GM12878 (cell line): ENCODE measurements at regions not wholly inside any gene's neighbourhood (a gene's known extent, or its start where the extent isn't known, plus 50 kb on each side); places are given as distances from the start of the nearest gene placed in this dataset.

ENCODE experiments used
- ATAC-seq: fragments of 200-7000 bp; cut with Tn5 transposase; 3 replicates; pipeline ENCODE4 v1.9.1; 2020; ENCODE audit warnings: mild to moderate bottlenecking, moderate library complexity
- BruUV-seq: library from RNA; stranded (reverse); fragments of 400-500 nt; replicated peaks from 2 replicates; lab custom pipeline; 2021; lab: Mats Ljungman, UMichigan
- CTCF ChIA-PET: fragments of 300-600 bp; sonication (Branson Sonifier 250); formaldehyde crosslinking; extraction: SDS; loops from one replicate; lab custom pipeline; 2021; ENCODE audit warnings: inconsistent platforms; lab: Yijun Ruan, JAX
- POLR2A ChIA-PET: fragments of 350-600 bp; formaldehyde crosslinking; extraction: SDS; loops from one replicate; lab custom pipeline; 2021; ENCODE audit warnings: inconsistent platforms; lab: Charles Lee
- RAD21 ChIA-PET: fragments of 300-600 bp; sonication (Branson Sonifier 250); formaldehyde crosslinking; loops from one replicate; lab custom pipeline; 2023; ENCODE audit warnings: antibody characterized with exemption; ENCODE audit not compliant: unreplicated experiment; lab: Charles Lee
- SMC1A ChIA-PET: fragments of 300-600 bp; sonication (Branson Sonifier 250); formaldehyde crosslinking; loops from one replicate; lab custom pipeline; 2023; ENCODE audit not compliant: unreplicated experiment, uncharacterized antibody; lab: Charles Lee
- DNase-seq: peaks from one replicate; pipeline ENCODE4 v3.0.0-alpha.2; 2011; ENCODE audit warnings: low read depth, low spot score
- FAIRE-seq: peaks from 3 replicates; lab custom pipeline; 2011; peaks lifted over from hg19 to GRCh38; lab: Jason Lieb, UNC
- H2AFZ ChIP-seq: 2 replicates; pipeline ENCODE4 v1.6.0; 2011; ENCODE audit warnings: low read depth, low read length, control low read depth; ENCODE audit not compliant: control insufficient read depth
- H3K27ac ChIP-seq: 2 replicates; pipeline ENCODE4 v1.5.1; 2011; ENCODE audit warnings: control low read depth; ENCODE audit not compliant: control insufficient read depth, insufficient read depth
- H3K27me3 ChIP-seq, 2 experiments: replicated peaks in 1 of 2; 2 replicates each; pipeline versions ENCODE4 v1.6.0 to v1.6.1; 2011; ENCODE audit warnings: low read length in 1 of 2; ENCODE audit not compliant: control insufficient read depth in 2 of 2, insufficient read depth in 2 of 2
- H3K36me3 ChIP-seq, 2 experiments: 2 replicates each; pipeline ENCODE4 v1.5.1; 2011; ENCODE audit warnings: low read length in 1 of 2; ENCODE audit not compliant: control insufficient read depth in 2 of 2, insufficient read depth in 2 of 2
- H3K4me1 ChIP-seq: 2 replicates; pipeline ENCODE4 v1.6.1; 2011; ENCODE audit warnings: mild to moderate bottlenecking, low read length, moderate library complexity, mixed read lengths; ENCODE audit not compliant: control insufficient read depth, insufficient read depth
- H3K4me2 ChIP-seq: 2 replicates; pipeline ENCODE4 v1.6.0; 2011; ENCODE audit warnings: control low read depth; ENCODE audit not compliant: control insufficient read depth, insufficient read depth
- H3K4me3 ChIP-seq: fragments of 200-600 bp; sonication (generic); 2 replicates; pipeline ENCODE4 v1.5.1; 2016
- H3K79me2 ChIP-seq: 2 replicates; pipeline ENCODE4 v1.6.0; 2011; ENCODE audit warnings: low read length; ENCODE audit not compliant: control insufficient read depth, insufficient read depth
- H3K9ac ChIP-seq: 2 replicates; pipeline ENCODE4 v1.8.0; 2011; ENCODE audit warnings: low read length, control low read depth, mixed read lengths; ENCODE audit not compliant: control insufficient read depth, insufficient read depth
- H3K9me3 ChIP-seq: replicated peaks from 3 replicates; pipeline ENCODE4 v1.5.1; 2011; ENCODE audit warnings: mild to moderate bottlenecking, low read length; ENCODE audit not compliant: control insufficient read depth, insufficient read depth
- H4K20me1 ChIP-seq: 2 replicates; pipeline ENCODE4 v1.6.0; 2011; ENCODE audit not compliant: control insufficient read depth, insufficient read depth
- ATF7 ChIP-seq: fragments of 450-650 bp; IDR thresholded peaks from 2 replicates; pipeline ENCODE4 v1.6.1; 2016; ENCODE audit warnings: low read depth, mild to moderate bottlenecking
- BMI1 ChIP-seq: fragments of 450-650 bp; IDR thresholded peaks from 2 replicates; pipeline ENCODE4 v1.6.1; 2016; ENCODE audit warnings: mild to moderate bottlenecking, moderate library complexity, borderline replicate concordance
- CBFB ChIP-seq: IDR thresholded peaks from 2 replicates; pipeline ENCODE4 v1.6.1; 2016; ENCODE audit warnings: antibody characterized with exemption, low read depth
- EP300 ChIP-seq, 2 experiments: fragments of 150-350 bp in 1 of 2; IDR thresholded peaks; 2 replicates each; pipeline ENCODE4 v1.6.1; 2011 to 2012; ENCODE audit warnings: low read depth in 2 of 2, low read length in 2 of 2, borderline replicate concordance in 1 of 2, improper control_type of control experiment in 1 of 2, inconsistent platforms in 1 of 2; ENCODE audit not compliant: control insufficient read depth in 1 of 2
- HCFC1 ChIP-seq: fragments of 150-350 bp; IDR thresholded peaks from 2 replicates; pipeline ENCODE4 v1.6.1; 2014; ENCODE audit warnings: low read length
- HDAC2 ChIP-seq: fragments of 200-600 bp; sonication (generic); IDR thresholded peaks from 2 replicates; pipeline ENCODE4 v1.6.1; 2017
- MEF2A ChIP-seq: IDR thresholded peaks from 2 replicates; pipeline ENCODE4 v1.6.1; 2011; ENCODE audit warnings: low read depth, mild to moderate bottlenecking, low read length, moderate library complexity; ENCODE audit not compliant: insufficient read depth
- POU2F2 ChIP-seq: IDR thresholded peaks from 3 replicates; pipeline ENCODE4 v1.6.1; 2011; ENCODE audit warnings: low read depth, mild to moderate bottlenecking, low read length, borderline replicate concordance
- RAD21 ChIP-seq: IDR thresholded peaks from 2 replicates; pipeline ENCODE4 v1.6.1; 2011; ENCODE audit warnings: mild to moderate bottlenecking, low read depth, low read length, moderate library complexity; ENCODE audit not compliant: insufficient read depth
- RB1 ChIP-seq: fragments of 450-650 bp; formaldehyde crosslinking; IDR thresholded peaks from 2 replicates; pipeline ENCODE4 v1.6.1; 2017; ENCODE audit warnings: mild to moderate bottlenecking, borderline replicate concordance
- RFX5 ChIP-seq: IDR thresholded peaks from 2 replicates; pipeline ENCODE4 v1.6.1; 2011; ENCODE audit warnings: low read depth, low read length, improper control_type of control experiment
- SMC3 ChIP-seq: IDR thresholded peaks from 2 replicates; pipeline ENCODE4 v1.6.1; 2011; ENCODE audit warnings: low read length, improper control_type of control experiment, borderline replicate concordance
- ZNF622 ChIP-seq: fragments of 450-650 bp; IDR thresholded peaks from 2 replicates; pipeline ENCODE4 v1.6.1; 2017; ENCODE audit warnings: mild to moderate bottlenecking, inconsistent platforms
- WGBS: methylation state at CpG from one replicate; pipeline ENCODE4 v1.1.6; 2016; ENCODE audit warnings: low lambda C conversion rate; ENCODE audit not compliant: insufficient replicate concordance, insufficient coverage; ENCODE audit errors: missing lambda C conversion rate; 5-methylcytosine and 5-hydroxymethylcytosine counted together
- in situ Hi-C: fragments of 300-500 bp; cut with MboI; formaldehyde crosslinking; loops from 9 replicates; pipeline ENCODE4 v1.14.3; 2018; ENCODE audit warnings: mixed read lengths
- intact Hi-C: fragments of 100-400 bp; cut with micrococcal nuclease; formaldehyde crosslinking; loops from one replicate; pipeline ENCODE4 v1.14.2; 2022; ENCODE audit not compliant: unreplicated experiment
- TF ChIP-seq, protein P1 (sequence below): fragments of 450-650 bp; IDR thresholded peaks from 2 replicates; pipeline ENCODE4 v1.6.1; 2018; ENCODE audit warnings: mild to moderate bottlenecking, low read depth, moderate library complexity; ENCODE audit not compliant: partially characterized antibody
- TF ChIP-seq, protein P2 (sequence below): fragments of 450-650 bp; formaldehyde crosslinking; IDR thresholded peaks from 2 replicates; pipeline ENCODE4 v1.5.0; 2022; ENCODE audit warnings: mild to moderate bottlenecking, missing genetic modification characterization

DNA sequence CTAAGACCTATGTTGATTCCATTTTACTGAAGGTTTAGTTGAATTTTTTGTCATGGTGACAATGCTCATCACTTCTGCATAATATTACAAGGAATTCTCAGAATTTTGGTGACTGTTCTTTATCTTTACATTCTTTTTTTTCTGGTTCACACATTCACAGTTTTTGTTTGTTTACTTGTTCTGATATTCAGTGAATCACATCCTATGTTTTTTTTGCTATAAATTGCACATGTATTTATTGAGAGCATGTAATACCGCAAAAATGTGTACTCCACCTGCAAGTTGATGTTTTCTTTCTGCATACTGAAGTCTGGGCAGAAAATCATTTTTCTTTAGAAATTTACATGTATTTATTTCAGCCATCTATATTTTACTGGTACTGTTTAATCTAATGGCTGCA, 261.9 kb upstream of the CDH10 start (continued):
- TF ChIP-seq, protein P1, sequence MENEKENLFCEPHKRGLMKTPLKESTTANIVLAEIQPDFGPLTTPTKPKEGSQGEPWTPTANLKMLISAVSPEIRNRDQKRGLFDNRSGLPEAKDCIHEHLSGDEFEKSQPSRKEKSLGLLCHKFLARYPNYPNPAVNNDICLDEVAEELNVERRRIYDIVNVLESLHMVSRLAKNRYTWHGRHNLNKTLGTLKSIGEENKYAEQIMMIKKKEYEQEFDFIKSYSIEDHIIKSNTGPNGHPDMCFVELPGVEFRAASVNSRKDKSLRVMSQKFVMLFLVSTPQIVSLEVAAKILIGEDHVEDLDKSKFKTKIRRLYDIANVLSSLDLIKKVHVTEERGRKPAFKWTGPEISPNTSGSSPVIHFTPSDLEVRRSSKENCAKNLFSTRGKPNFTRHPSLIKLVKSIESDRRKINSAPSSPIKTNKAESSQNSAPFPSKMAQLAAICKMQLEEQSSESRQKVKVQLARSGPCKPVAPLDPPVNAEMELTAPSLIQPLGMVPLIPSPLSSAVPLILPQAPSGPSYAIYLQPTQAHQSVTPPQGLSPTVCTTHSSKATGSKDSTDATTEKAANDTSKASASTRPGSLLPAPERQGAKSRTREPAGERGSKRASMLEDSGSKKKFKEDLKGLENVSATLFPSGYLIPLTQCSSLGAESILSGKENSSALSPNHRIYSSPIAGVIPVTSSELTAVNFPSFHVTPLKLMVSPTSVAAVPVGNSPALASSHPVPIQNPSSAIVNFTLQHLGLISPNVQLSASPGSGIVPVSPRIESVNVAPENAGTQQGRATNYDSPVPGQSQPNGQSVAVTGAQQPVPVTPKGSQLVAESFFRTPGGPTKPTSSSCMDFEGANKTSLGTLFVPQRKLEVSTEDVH: no peak
- TF ChIP-seq SMC3: no peak
- TF ChIP-seq, protein P2, sequence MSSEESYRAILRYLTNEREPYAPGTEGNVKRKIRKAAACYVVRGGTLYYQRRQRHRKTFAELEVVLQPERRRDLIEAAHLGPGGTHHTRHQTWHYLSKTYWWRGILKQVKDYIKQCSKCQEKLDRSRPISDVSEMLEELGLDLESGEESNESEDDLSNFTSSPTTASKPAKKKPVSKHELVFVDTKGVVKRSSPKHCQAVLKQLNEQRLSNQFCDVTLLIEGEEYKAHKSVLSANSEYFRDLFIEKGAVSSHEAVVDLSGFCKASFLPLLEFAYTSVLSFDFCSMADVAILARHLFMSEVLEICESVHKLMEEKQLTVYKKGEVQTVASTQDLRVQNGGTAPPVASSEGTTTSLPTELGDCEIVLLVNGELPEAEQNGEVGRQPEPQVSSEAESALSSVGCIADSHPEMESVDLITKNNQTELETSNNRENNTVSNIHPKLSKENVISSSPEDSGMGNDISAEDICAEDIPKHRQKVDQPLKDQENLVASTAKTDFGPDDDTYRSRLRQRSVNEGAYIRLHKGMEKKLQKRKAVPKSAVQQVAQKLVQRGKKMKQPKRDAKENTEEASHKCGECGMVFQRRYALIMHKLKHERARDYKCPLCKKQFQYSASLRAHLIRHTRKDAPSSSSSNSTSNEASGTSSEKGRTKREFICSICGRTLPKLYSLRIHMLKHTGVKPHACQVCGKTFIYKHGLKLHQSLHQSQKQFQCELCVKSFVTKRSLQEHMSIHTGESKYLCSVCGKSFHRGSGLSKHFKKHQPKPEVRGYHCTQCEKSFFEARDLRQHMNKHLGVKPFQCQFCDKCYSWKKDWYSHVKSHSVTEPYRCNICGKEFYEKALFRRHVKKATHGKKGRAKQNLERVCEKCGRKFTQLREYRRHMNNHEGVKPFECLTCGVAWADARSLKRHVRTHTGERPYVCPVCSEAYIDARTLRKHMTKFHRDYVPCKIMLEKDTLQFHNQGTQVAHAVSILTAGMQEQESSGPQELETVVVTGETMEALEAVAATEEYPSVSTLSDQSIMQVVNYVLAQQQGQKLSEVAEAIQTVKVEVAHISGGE (CRISPR knock-in tag): no peak
- no peak for TF ChIP-seq POU2F2
- TF ChIP-seq RFX5: no peak

DNA sequence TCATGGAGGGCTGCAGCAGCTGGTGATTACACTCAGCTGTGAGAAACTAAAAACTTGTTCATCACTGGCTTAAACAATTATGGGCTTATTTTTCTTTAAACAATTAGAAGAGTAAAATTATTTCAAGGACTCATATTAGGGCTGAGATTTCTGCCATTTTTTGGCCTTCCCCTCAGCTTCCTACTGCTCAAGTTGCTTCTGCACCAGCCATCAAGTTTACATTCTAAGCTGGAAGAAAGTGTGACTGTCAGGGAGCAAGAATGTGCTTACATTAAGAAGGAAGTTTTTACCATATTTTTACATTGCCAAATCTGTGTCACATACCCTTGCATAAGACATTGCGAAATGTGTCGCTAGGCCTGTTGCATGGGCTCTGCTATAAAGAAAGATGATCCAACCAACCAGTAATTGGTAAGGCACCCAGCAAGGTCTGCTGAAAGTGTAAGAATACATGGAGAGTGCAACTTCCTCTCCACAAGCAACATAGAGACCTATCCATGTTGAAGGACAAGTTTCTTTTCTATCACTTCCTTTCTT, 260.3 kb upstream of the CDH10 start:
- BruUV-seq: no TSS peak
- in situ Hi-C loops (no loop called here), intact Hi-C loops (no loop called here)
- WGBS: 79% methylated on average over 2 of the region's 2 CpGs
- Histone ChIP-seq H4K20me1 (no peaks in the 10 kb centered on the region), H3K9me3 (no peaks in the 10 kb centered on the region)
- POLR2A ChIA-PET: no interaction called here
- no peak for TF ChIP-seq BMI1
- TF ChIP-seq HCFC1: no peak
- TF ChIP-seq CBFB: no peak
- TF ChIP-seq RB1: no peak
- TF ChIP-seq HDAC2: no peak
- TF ChIP-seq ZNF622: no peak
- TF ChIP-seq POU2F2: no peak
- no peak for TF ChIP-seq RAD21
- TF ChIP-seq ATF7: no peak
- TF ChIP-seq EP300 (IDR thresholded peaks at IDR 0.05; ENCODE audit: borderline replicate concordance in 1 of 2, control insufficient read depth in 1 of 2, low read depth in 2 of 2, low read length in 2 of 2): no peak
- TF ChIP-seq MEF2A: no peak
- TF ChIP-seq, all 136 proteins: peak for 0
- Histone ChIP-seq H3K9ac (no peak overlapping the region), H3K79me2 (no peaks in the 10 kb centered on the region), H3K27ac (no peak overlapping the region), H3K4me2 (no peak overlapping the region), H3K4me1 (no peaks in the 10 kb centered on the region), H3K4me3 (no peak overlapping the region), H3K36me3 (no peaks in the 10 kb centered on the region), H2AFZ (no peak overlapping the region), H3K27me3 (no peaks in the 10 kb centered on the region)
- DNase-seq: no peak
- ChIA-PET SMC1A (no interaction called here), RAD21 (no interaction called here), CTCF (interaction anchor here (0.9 kb wide), 1 partner anchor 27 kb away, joined by 3 read pairs; no protein-coding TSS in a partner anchor)
- no peak for FAIRE-seq
- no peak for ATAC-seq
